ENCODE measurements at regions not wholly inside any gene's neighbourhood (a gene's known extent, or its start where the extent isn't known, plus 50 kb on each side); places are given as distances from the start of the nearest gene placed in this dataset.

DNA sequence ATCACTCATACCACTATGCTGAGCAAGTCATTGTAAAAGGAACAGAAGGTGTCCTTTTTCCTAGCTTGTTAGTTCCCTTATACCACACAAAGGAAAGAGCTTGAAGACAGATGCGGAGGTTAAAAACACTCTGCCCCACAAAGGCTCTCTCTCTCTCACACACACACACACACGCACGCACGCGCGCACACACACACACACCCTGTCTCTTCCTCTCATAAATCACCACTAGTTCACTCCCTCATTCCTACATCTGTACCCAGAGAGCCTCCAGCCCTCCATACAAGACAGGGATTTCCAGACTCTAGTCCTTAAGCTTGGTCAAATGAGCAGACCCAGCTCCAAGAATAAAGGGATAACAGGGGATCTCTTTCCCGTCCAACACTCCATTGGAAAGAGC, 120.1 kb upstream of the THBS1 start:
- TF ChIP-seq, protein P1, sequence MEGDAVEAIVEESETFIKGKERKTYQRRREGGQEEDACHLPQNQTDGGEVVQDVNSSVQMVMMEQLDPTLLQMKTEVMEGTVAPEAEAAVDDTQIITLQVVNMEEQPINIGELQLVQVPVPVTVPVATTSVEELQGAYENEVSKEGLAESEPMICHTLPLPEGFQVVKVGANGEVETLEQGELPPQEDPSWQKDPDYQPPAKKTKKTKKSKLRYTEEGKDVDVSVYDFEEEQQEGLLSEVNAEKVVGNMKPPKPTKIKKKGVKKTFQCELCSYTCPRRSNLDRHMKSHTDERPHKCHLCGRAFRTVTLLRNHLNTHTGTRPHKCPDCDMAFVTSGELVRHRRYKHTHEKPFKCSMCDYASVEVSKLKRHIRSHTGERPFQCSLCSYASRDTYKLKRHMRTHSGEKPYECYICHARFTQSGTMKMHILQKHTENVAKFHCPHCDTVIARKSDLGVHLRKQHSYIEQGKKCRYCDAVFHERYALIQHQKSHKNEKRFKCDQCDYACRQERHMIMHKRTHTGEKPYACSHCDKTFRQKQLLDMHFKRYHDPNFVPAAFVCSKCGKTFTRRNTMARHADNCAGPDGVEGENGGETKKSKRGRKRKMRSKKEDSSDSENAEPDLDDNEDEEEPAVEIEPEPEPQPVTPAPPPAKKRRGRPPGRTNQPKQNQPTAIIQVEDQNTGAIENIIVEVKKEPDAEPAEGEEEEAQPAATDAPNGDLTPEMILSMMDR (IDR thresholded peaks at IDR 0.05) = no peak
- no peak for TF ChIP-seq EP300 (IDR thresholded peaks at IDR 0.05)
